CD4-positive, alpha-beta T cell (primary cell): ENCODE measurements at regions not wholly inside any gene's neighbourhood (a gene's known extent, or its start where the extent isn't known, plus 50 kb on each side); places are given as distances from the start of the nearest gene placed in this dataset.

Experiments
- ATAC-seq: fragments of 200-7000 bp; cut with Tn5 transposase; one replicate; pipeline ENCODE4 v1.10.0; 2022; ENCODE audit warnings: mild to moderate bottlenecking; ENCODE audit not compliant: poor library complexity
- CTCF ChIA-PET: fragments of 350-600 bp; sonication (Branson Sonifier 250); formaldehyde crosslinking; loops from one replicate; lab custom pipeline; 2021; ENCODE audit warnings: antibody characterized with exemption, inconsistent platforms; lab: Charles Lee
- POLR2A ChIA-PET: fragments of 350-600 bp; sonication (Branson Sonifier 250); formaldehyde crosslinking; loops from one replicate; lab custom pipeline; 2021; ENCODE audit warnings: antibody characterized with exemption, inconsistent platforms; lab: Charles Lee
- DNase-seq, 14 experiments: peaks; one replicate each; pipeline ENCODE4 v3.0.0-alpha.2; 2013 to 2020; ENCODE audit warnings: mixed read lengths in 2 of 14
- H3K27ac ChIP-seq, 2 donors: one replicate each; pipeline versions ENCODE4 v1.5.1 to v1.7.0; 2013; ENCODE audit warnings: low read length in 2 of 2, low read depth in 1 of 2, mild to moderate bottlenecking in 1 of 2
- H3K27me3 ChIP-seq, 2 experiments: 1 replicate in 1 of 2; 2 replicates in 1 of 2; pipeline versions ENCODE4 v1.6.1 to v1.7.0; 2013; ENCODE audit warnings: low read length in 2 of 2, control low read depth in 1 of 2, mild to moderate bottlenecking in 1 of 2, moderate library complexity in 1 of 2; ENCODE audit not compliant: insufficient read depth in 2 of 2, control insufficient read depth in 1 of 2
- H3K36me3 ChIP-seq: one replicate; pipeline ENCODE4 v1.6.1; 2013; ENCODE audit warnings: low read length, control low read depth; ENCODE audit not compliant: insufficient read depth
- H3K4me1 ChIP-seq: one replicate; pipeline ENCODE4 v1.6.1; 2013; ENCODE audit warnings: low read length, control low read depth; ENCODE audit not compliant: insufficient read depth
- H3K4me3 ChIP-seq: one replicate; pipeline ENCODE4 v1.5.1; 2013; ENCODE audit warnings: mild to moderate bottlenecking, low read length, moderate library complexity
- H3K9me3 ChIP-seq, 2 experiments: 1 replicate in 1 of 2; 2 replicates in 1 of 2; pipeline versions ENCODE4 v1.6.1 to v1.7.0; 2013; ENCODE audit warnings: low read length in 2 of 2, mild to moderate bottlenecking in 2 of 2, control low read depth in 1 of 2, moderate library complexity in 1 of 2; ENCODE audit not compliant: control insufficient read depth in 1 of 2, insufficient read depth in 1 of 2
- H3K27ac Mint-ChIP-seq: one replicate; pipeline ENCODE4 v1.8.0; 2020; ENCODE audit warnings: mixed read lengths
- H3K27me3 Mint-ChIP-seq: one replicate; pipeline ENCODE4 v1.8.0; 2021; ENCODE audit warnings: mixed read lengths
- H3K36me3 Mint-ChIP-seq: one replicate; pipeline ENCODE4 v1.8.0; 2021; ENCODE audit warnings: low read depth, mixed read lengths
- H3K4me1 Mint-ChIP-seq: one replicate; pipeline ENCODE4 v1.8.0; 2021; ENCODE audit warnings: low read depth, mixed read lengths
- H3K4me3 Mint-ChIP-seq: one replicate; pipeline ENCODE4 v1.8.0; 2020; ENCODE audit warnings: mild to moderate bottlenecking, mixed read lengths
- H3K9me3 Mint-ChIP-seq: one replicate; pipeline ENCODE4 v1.8.0; 2020; ENCODE audit warnings: mixed read lengths
- intact Hi-C, 2 experiments: fragments of 100-400 bp; cut with DNase I in 1 of 2; cut with micrococcal nuclease in 1 of 2; formaldehyde crosslinking; loops; one replicate each; pipeline versions ENCODE4 v1.15.1 to v1.9.0; 2023 to 2025; cut with DNase I, micrococcal nuclease
- TF ChIP-seq, protein P1 (sequence below): fragments of 200-600 bp; IDR thresholded peaks from one replicate; pipeline ENCODE4 v1.8.0; 2022; ENCODE audit warnings: antibody characterized with exemption, mild to moderate bottlenecking

GRCh38 chr10:83272666-83273434 is 866.5 kb upstream of the GHITM start:
- DNase-seq: no peak
- ATAC-seq: no peak
- no peaks in the 10 kb centered on the region for H3K36me3 Mint-ChIP-seq
- no peaks in the 10 kb centered on the region for H3K4me1 Mint-ChIP-seq
- H3K27ac ChIP-seq: no peak overlapping the region
- H3K27ac Mint-ChIP-seq: no peak overlapping the region
- no peak overlapping the region for H3K4me3 Mint-ChIP-seq
- POLR2A ChIA-PET: no interaction called here
- no peaks in the 10 kb centered on the region for H3K4me1 ChIP-seq
- H3K4me3 ChIP-seq: no peak overlapping the region
- TF ChIP-seq, protein P1, sequence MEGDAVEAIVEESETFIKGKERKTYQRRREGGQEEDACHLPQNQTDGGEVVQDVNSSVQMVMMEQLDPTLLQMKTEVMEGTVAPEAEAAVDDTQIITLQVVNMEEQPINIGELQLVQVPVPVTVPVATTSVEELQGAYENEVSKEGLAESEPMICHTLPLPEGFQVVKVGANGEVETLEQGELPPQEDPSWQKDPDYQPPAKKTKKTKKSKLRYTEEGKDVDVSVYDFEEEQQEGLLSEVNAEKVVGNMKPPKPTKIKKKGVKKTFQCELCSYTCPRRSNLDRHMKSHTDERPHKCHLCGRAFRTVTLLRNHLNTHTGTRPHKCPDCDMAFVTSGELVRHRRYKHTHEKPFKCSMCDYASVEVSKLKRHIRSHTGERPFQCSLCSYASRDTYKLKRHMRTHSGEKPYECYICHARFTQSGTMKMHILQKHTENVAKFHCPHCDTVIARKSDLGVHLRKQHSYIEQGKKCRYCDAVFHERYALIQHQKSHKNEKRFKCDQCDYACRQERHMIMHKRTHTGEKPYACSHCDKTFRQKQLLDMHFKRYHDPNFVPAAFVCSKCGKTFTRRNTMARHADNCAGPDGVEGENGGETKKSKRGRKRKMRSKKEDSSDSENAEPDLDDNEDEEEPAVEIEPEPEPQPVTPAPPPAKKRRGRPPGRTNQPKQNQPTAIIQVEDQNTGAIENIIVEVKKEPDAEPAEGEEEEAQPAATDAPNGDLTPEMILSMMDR: no peak
- no peaks in the 10 kb centered on the region for H3K27me3 ChIP-seq
- no peaks in the 10 kb centered on the region for H3K27me3 Mint-ChIP-seq
- H3K9me3 Mint-ChIP-seq: no peaks in the 10 kb centered on the region
- H3K9me3 ChIP-seq: no peaks in the 10 kb centered on the region
- H3K36me3 ChIP-seq: no peaks in the 10 kb centered on the region
- intact Hi-C loops: no loop called here
- CTCF ChIA-PET: no interaction called here

DNA sequence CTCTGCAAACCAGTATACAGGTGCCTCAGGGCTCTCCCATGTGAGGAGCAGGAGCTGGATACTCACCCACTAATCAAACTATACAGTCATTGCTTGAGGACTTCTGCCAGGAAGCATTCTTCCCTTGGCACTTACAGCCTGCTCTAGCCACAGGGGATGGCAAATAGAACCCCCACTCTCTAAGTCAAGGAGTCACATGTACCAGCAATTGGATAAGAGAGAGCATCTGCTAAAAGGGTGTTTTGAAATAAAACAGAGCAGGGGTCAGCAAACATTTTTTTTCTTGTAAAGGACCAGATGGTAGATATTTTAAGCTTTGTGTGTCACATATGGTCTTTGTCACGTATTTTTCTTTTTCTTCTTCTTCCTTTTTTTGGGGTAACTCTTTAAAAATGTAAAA is 865.2 kb upstream of the GHITM start:
- ChIA-PET POLR2A (no interaction called here), CTCF (no interaction called here)

GRCh38 chr10:83276971-83277370 is 862.3 kb upstream of the GHITM start:
- Histone ChIP-seq H3K36me3 (no peaks in the 10 kb centered on the region), H3K4me1 (no peaks in the 10 kb centered on the region), H3K4me3 (no peak overlapping the region), H3K27ac (no peak overlapping the region), H3K9me3 (peaks cover 0 to 8% of the 10 kb centered on the region in 2 experiments), H3K27me3 (no peaks in the 10 kb centered on the region)
- DNase-seq (no peak), ATAC-seq (no peak)
- intact Hi-C loops: no loop called here
- ChIA-PET POLR2A (no interaction called here), CTCF (no interaction called here)
- Mint-ChIP-seq H3K4me3 (no peak overlapping the region), H3K27me3 (no peaks in the 10 kb centered on the region), H3K27ac (no peak overlapping the region), H3K4me1 (no peaks in the 10 kb centered on the region), H3K9me3 (peaks cover 2% of the 10 kb centered on the region), H3K36me3 (no peaks in the 10 kb centered on the region)
- TF ChIP-seq, protein P1: no peak

More for the DNA sequence above, 865.2 kb upstream of the GHITM start:
- intact Hi-C loops: no loop called here
- Mint-ChIP-seq H3K4me1 (no peaks in the 10 kb centered on the region), H3K9me3 (no peaks in the 10 kb centered on the region), H3K27me3 (no peaks in the 10 kb centered on the region), H3K27ac (no peak overlapping the region), H3K36me3 (no peaks in the 10 kb centered on the region), H3K4me3 (no peak overlapping the region)
- DNase-seq: no peak
- Histone ChIP-seq H3K27ac (no peak overlapping the region), H3K4me1 (no peaks in the 10 kb centered on the region), H3K4me3 (no peak overlapping the region), H3K27me3 (no peaks in the 10 kb centered on the region), H3K36me3 (no peaks in the 10 kb centered on the region), H3K9me3 (no peaks in the 10 kb centered on the region)
- TF ChIP-seq, protein P1: no peak
- ATAC-seq: no peak
